Loucy (cell line): ENCODE measurements at regions not wholly inside any gene's neighbourhood (a gene's known extent, or its start where the extent isn't known, plus 50 kb on each side); places are given as distances from the start of the nearest gene placed in this dataset.

ENCODE experiments used
- H2AFZ ChIP-seq: fragments of 200-600 bp; sonication (generic); 2 replicates; pipeline ENCODE4 v1.6.0; 2016; ENCODE audit warnings: antibody characterized with exemption, mild to moderate bottlenecking, low read length, moderate library complexity
- H3F3A ChIP-seq: fragments of 200-600 bp; 2 replicates; pipeline ENCODE4 v1.6.0; 2016; ENCODE audit warnings: antibody characterized with exemption, low read depth, mild to moderate bottlenecking
- H3K27me3 ChIP-seq: fragments of 200-600 bp; sonication (generic); 2 replicates; pipeline ENCODE4 v1.6.1; 2014; ENCODE audit warnings: low read length, mild to moderate bottlenecking; ENCODE audit not compliant: insufficient read depth, poor library complexity, severe bottlenecking
- H3K36me3 ChIP-seq: fragments of 200-600 bp; sonication (generic); 2 replicates; pipeline ENCODE4 v1.6.1; 2016; ENCODE audit warnings: low read length; ENCODE audit not compliant: insufficient read depth
- H3K4me1 ChIP-seq: fragments of 200-600 bp; sonication (generic); 2 replicates; pipeline ENCODE4 v1.5.1; 2014; ENCODE audit warnings: low read length, mild to moderate bottlenecking; ENCODE audit not compliant: insufficient read depth, poor library complexity, severe bottlenecking
- H3K4me2 ChIP-seq: fragments of 200-600 bp; sonication (generic); 2 replicates; pipeline ENCODE4 v1.6.0; 2014; ENCODE audit warnings: antibody characterized with exemption, low read length, low read depth, mild to moderate bottlenecking; ENCODE audit not compliant: poor library complexity, severe bottlenecking
- H3K4me3 ChIP-seq: fragments of 200-600 bp; sonication (generic); 2 replicates; pipeline ENCODE4 v1.5.1; 2014; ENCODE audit warnings: low read length, mild to moderate bottlenecking, mixed read lengths; ENCODE audit not compliant: poor library complexity, severe bottlenecking
- H3K79me2 ChIP-seq: fragments of 200-600 bp; sonication (generic); 2 replicates; pipeline ENCODE4 v1.6.1; 2014; ENCODE audit warnings: low read length; ENCODE audit not compliant: insufficient read depth
- H3K9ac ChIP-seq: fragments of 200-600 bp; sonication (generic); 2 replicates; pipeline ENCODE4 v1.6.0; 2014; ENCODE audit warnings: mild to moderate bottlenecking, low read depth, low read length, moderate library complexity; ENCODE audit not compliant: poor library complexity, severe bottlenecking
- H3K9me2 ChIP-seq: fragments of 200-600 bp; sonication (generic); replicated peaks from 2 replicates; pipeline ENCODE4 v1.6.1; 2016; ENCODE audit warnings: low read depth, low read length, mixed read lengths
- H3K9me3 ChIP-seq: fragments of 200-600 bp; sonication (generic); 2 replicates; pipeline ENCODE4 v1.6.1; 2014; ENCODE audit warnings: mild to moderate bottlenecking, antibody characterized with exemption, low read length, low read depth; ENCODE audit not compliant: insufficient read depth
- H4K20me1 ChIP-seq: fragments of 200-600 bp; sonication (generic); 2 replicates; pipeline ENCODE4 v1.6.0; 2014; ENCODE audit warnings: antibody characterized with exemption, low read length, mild to moderate bottlenecking; ENCODE audit not compliant: insufficient read depth, poor library complexity, severe bottlenecking
- CTCF ChIP-seq: fragments of 200-600 bp; sonication (generic); conservative IDR thresholded peaks from 2 replicates; pipeline ENCODE4 v1.5.1; 2014; ENCODE audit warnings: mild to moderate bottlenecking, antibody characterized with exemption, low read length
- EZH2phosphoT487 ChIP-seq: fragments of 200-600 bp; IDR thresholded peaks from 2 replicates; pipeline ENCODE4 v1.6.1; 2018; ENCODE audit warnings: antibody characterized with exemption, mild to moderate bottlenecking, moderate library complexity, borderline replicate concordance

DNA sequence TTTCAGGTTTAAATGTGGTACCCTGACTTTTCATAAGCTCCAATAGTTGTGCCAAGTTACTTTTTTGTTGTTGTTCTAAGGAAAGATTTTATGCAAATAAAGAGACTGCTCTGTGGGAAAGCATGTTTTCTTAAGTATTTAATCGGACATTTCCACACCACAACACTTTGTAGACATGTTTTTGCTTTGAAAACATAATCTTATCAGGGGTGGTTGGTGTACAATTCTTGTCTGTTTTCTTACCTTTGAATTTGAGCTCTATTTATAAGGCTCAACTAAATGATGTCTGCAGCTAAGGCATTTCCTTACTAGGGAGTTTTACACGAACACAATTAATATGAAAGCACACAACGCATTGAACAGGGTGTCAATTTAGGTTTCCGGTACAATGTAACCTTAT lies 81.5 kb upstream of the CDIN1 start:
- Histone ChIP-seq H3K9me3 (no peaks in the 10 kb centered on the region), H3K4me2 (no peak overlapping the region), H3K4me3 (no peak overlapping the region), H3F3A (no peaks in the 10 kb centered on the region), H3K9ac (no peak overlapping the region), H3K4me1 (no peaks in the 10 kb centered on the region), H3K9me2 (no peaks in the 10 kb centered on the region), H2AFZ (no peak overlapping the region), H4K20me1 (no peaks in the 10 kb centered on the region), H3K27me3 (no peaks in the 10 kb centered on the region), H3K36me3 (no peaks in the 10 kb centered on the region), H3K79me2 (no peaks in the 10 kb centered on the region)
- no peak for TF ChIP-seq CTCF
- TF ChIP-seq EZH2phosphoT487, result no peak

GRCh38 chr15:36498401-36498800 lies 81.0 kb upstream of the CDIN1 start:
- Histone ChIP-seq H3K9me3 (no peaks in the 10 kb centered on the region), H3K4me3 (no peak overlapping the region), H3K9ac (no peak overlapping the region), H3F3A (no peaks in the 10 kb centered on the region), H2AFZ (no peak overlapping the region), H3K4me2 (no peak overlapping the region), H3K36me3 (no peaks in the 10 kb centered on the region), H3K79me2 (no peaks in the 10 kb centered on the region), H3K27me3 (no peaks in the 10 kb centered on the region), H3K9me2 (no peaks in the 10 kb centered on the region), H4K20me1 (no peaks in the 10 kb centered on the region), H3K4me1 (no peaks in the 10 kb centered on the region)
- TF ChIP-seq CTCF (no peak), EZH2phosphoT487 (no peak)

- Histone ChIP-seq H3K9me2 (no peaks in the 10 kb centered on the region), H3K4me3 (no peak overlapping the region), H3K27me3 (no peaks in the 10 kb centered on the region), H4K20me1 (no peaks in the 10 kb centered on the region), H3K4me2 (no peak overlapping the region), H3K79me2 (no peaks in the 10 kb centered on the region), H3K4me1 (no peaks in the 10 kb centered on the region), H3K9ac (no peak overlapping the region), H3K9me3 (no peaks in the 10 kb centered on the region), H2AFZ (no peak overlapping the region), H3F3A (no peaks in the 10 kb centered on the region), H3K36me3 (no peaks in the 10 kb centered on the region)
- no peak for TF ChIP-seq CTCF
- TF ChIP-seq EZH2phosphoT487, result no peak
Measured at GRCh38 chr15:36498916-36499315, 80.5 kb upstream of the CDIN1 start.
